GM19452 (cell line): ENCODE measurements at regions not wholly inside any gene's neighbourhood (a gene's known extent, or its start where the extent isn't known, plus 50 kb on each side); places are given as distances from the start of the nearest gene placed in this dataset.
A peak's percentile ranks its signal among the peaks of the same experiment; 100 is the strongest.

ENCODE experiments used
- ATAC-seq: cut with Tn5 transposase; IDR thresholded peaks from one replicate; pipeline ENCODE4 v1.9.1; 2021; ENCODE audit not compliant: unreplicated experiment

DNA sequence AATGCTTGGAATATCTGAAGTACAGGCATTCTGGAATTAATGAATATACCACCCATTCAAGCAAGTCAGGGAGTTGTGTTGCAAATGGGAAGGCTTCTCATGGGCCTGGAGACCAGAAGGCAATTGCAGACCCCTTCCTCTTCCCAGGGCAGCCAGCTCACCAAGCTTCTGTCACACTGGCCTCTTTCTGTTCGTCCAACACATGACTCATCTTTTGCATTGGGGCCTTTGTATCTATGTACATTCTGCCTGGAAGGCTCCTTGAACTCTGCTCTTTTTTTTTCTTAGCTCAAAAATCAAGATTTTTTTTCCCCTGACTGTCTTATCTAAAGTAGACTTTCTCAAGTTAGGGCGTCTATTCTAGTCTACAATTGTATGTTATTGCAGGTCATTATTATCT, 132.9 kb upstream of the MYLIP start:
- no peak for ATAC-seq

DNA sequence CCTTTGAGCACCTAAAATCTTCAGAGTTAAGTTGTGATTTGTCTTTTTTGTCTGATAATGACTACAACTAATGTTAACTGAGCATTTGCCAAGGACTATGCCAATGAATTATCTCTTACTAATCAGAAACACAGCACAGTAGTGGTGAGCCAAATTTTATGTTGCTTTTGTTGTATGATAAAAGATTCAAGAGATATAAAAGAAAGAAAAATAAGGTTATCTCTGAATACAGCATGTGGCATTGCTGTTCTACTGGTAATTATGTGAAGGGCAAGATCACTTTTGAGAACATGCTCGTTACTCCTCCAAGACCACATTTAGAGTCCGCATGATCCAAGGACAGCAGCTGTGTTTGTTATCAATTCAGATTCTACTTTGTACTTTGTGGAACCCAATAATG, 133.4 kb upstream of the MYLIP start:
- no peak for ATAC-seq

DNA sequence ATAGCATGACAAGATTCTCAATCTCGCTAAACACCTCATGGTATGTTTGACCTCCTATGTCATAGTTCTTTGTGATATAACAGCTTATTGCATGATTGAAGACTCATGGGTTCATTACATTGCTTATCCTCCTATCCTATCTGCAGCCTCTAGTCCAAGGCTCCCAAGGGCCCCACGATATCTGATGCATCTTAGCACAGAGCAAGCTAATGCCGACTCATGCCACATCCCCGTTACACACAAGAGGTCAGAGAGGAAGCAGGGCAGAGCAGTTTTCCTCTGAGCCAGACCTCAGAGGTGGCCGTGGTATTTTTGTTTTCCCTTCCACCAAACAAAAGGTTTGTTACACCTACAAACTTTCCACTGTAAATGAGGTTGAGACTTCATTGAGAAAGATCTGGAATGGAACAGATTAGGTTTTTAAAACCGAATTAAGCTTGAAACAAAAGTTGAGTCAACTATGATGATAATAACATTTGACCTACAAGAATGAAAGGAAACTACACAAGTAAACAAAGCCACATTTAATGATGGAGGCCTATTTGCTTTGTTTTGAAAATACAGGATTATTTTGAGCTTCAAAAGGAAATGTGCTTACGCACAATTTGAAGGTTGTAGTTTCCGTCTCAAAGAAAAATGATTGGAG, 133.9 kb upstream of the MYLIP start:
- no peak for ATAC-seq

- no peak for ATAC-seq
These were observed 135.1 kb upstream of the MYLIP start for GRCh38 chr6:15993716-15994228.

GRCh38 chr6:15990179-15990578, 138.7 kb upstream of the MYLIP start:
- no peak for ATAC-seq

- peak; percentile 70 for ATAC-seq
These were observed 139.5 kb upstream of the MYLIP start for GRCh38 chr6:15989397-15989796.

- no peak for ATAC-seq
These were observed 141.3 kb upstream of the MYLIP start for GRCh38 chr6:15987569-15987968.

DNA sequence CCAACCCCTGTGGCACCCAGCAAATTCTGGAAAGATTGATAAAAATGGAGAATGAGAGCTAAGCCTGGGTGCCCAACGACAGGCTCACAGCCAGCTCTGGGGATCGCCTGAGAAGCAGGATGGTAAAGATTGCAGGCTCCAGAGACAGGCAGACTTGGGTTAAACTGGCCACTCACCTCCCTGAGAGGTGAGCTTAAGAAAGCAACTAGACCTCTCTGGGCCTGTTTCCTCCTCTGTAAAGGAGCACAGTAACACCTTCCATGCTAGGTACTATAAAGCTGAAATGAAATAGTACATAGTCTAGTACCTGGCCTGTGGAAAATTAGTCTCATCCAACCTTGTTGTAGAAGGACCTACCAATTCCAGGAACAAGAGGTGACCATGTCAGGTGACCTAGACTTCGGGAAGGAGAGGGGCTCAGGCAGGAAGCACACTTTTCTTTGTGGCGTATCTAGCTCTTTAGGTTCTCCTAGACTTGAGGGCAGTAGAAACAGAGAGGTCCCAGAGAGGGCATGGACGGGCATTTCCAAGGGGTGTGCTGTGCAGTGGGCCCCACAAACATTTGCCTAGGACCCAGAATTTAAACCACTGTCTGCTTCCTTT, 142.8 kb upstream of the MYLIP start:
- ATAC-seq: no peak

GRCh38 chr6:15985379-15985959, 143.4 kb upstream of the MYLIP start:
- ATAC-seq: no peak

- ATAC-seq: no peak
These were observed 146.9 kb upstream of the MYLIP start for GRCh38 chr6:15981956-15982355.

- ATAC-seq: no peak
These were observed 148.1 kb upstream of the MYLIP start for GRCh38 chr6:15980801-15981200.

GRCh38 chr6:15978426-15978825, 150.5 kb upstream of the MYLIP start:
- no peak for ATAC-seq

- no peak for ATAC-seq
These were observed 151.8 kb upstream of the MYLIP start for GRCh38 chr6:15977050-15977449.

- ATAC-seq: no peak
These were observed 154.1 kb upstream of the MYLIP start for GRCh38 chr6:15974817-15975216.

DNA sequence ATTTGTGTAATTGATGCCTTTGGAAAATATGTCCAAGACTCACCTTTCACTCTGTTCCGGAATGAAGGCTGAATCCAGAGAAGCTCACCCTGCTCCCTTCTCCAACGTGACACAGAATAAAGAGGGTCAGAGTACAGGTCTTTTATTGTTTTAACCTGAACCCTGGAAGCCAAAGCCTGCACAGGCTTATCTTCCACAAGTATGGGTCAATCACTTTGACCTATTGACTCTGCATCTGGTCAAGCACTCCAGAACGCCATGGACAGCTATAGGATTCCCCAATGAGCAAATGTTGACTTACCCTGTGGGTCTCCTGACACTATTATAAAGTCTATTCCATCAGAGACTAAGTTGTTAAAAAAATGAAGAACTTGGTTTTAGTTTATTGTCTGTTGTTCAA, 158.4 kb upstream of the MYLIP start:
- ATAC-seq: no peak

- ATAC-seq: no peak
These were observed 159.6 kb upstream of the MYLIP start for GRCh38 chr6:15969236-15969778.

DNA sequence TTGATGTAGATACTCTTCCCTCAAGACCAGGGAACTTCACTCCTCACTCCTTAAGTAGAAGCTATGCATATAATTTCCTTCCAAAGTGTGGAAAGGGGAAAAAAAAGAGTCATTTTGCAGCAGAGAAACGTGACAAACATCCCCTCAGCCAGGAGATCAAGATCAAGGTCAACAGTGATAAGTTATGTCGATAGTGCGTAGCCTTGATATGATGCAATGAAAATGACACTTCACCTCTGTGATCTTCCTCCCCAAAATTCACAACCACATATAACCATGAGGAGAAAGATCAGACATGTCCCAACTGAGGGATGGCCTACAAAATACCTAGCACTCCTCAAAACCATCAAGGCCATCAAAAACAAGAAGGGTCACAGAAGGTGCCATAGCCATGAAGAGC, 160.4 kb upstream of the MYLIP start:
- no peak for ATAC-seq

- no peak for ATAC-seq
These were observed 162.8 kb upstream of the MYLIP start for GRCh38 chr6:15966000-15966520.

- no peak for ATAC-seq
These were observed 166.5 kb upstream of the MYLIP start for GRCh38 chr6:15962449-15962764.

GRCh38 chr6:15961635-15962448, 167.0 kb upstream of the MYLIP start:
- no peak for ATAC-seq
